Psoas muscle (tissue), 7 donors: ENCODE measurements at regions not wholly inside any gene's neighbourhood (a gene's known extent, or its start where the extent isn't known, plus 50 kb on each side); places are given as distances from the start of the nearest gene placed in this dataset.

ENCODE experiments used
- ATAC-seq, 4 donors: fragments of 200-7000 bp; cut with Tn5 transposase; one replicate each; pipeline ENCODE4 v1.9.1; 2020; ENCODE audit warnings: moderate library complexity in 3 of 4, mild to moderate bottlenecking in 2 of 4
- DNase-seq, 2 donors: peaks; one replicate each; pipeline ENCODE4 v3.0.0-alpha.2; 2020
- H3K27ac ChIP-seq: fragments of 200-600 bp; one replicate; pipeline ENCODE4 v1.8.0; 2022
- H3K27me3 ChIP-seq, 3 donors: fragments of 200-600 bp in 1 of 3; one replicate each; pipeline versions ENCODE4 v1.6.1 to v1.8.0; 2013 to 2022; ENCODE audit warnings: low read length in 2 of 3, mild to moderate bottlenecking in 2 of 3, moderate library complexity in 1 of 3; ENCODE audit not compliant: insufficient read depth in 3 of 3
- H3K36me3 ChIP-seq, 2 donors: fragments of 200-600 bp in 1 of 2; one replicate each; pipeline versions ENCODE4 v1.6.1 to v1.8.0; 2013 to 2022; ENCODE audit warnings: low read depth in 1 of 2, mild to moderate bottlenecking in 1 of 2, moderate library complexity in 1 of 2; ENCODE audit not compliant: insufficient read depth in 1 of 2
- H3K4me1 ChIP-seq: fragments of 200-600 bp; one replicate; pipeline ENCODE4 v1.8.0; 2022
- H3K4me3 ChIP-seq: fragments of 200-600 bp; one replicate; pipeline ENCODE4 v1.8.0; 2022; ENCODE audit warnings: mild to moderate bottlenecking
- H3K9me3 ChIP-seq: fragments of 200-600 bp; one replicate; pipeline ENCODE4 v1.8.0; 2022
- CTCF ChIP-seq: fragments of 200-600 bp; IDR thresholded peaks from one replicate; pipeline ENCODE4 v1.8.0; 2022; ENCODE audit warnings: antibody characterized with exemption
- WGBS, 3 donors: extraction: QIAGEN DNeasy Blood & Tissue Kit; methylation state at CpG; one replicate each; pipeline versions ENCODE4 v1.1.6 to v1.1.7; 2013; 5-methylcytosine and 5-hydroxymethylcytosine counted together
- intact Hi-C, 2 donors: fragments of 100-400 bp; cut with DNase I; formaldehyde crosslinking; loops; one replicate each; pipeline versions ENCODE4 v1.11.0 to v1.14.2; 2022
- donor health status: healthy with polysubstance abuse.
- donor health status: DM: no; HTN: no; CAD: no; lungs with moderate emphysema.
- donor health status: Bipolar disorder and iron deficiency.
- donor health status: healthy.
- donor health status: DM: yes; HTN: yes; CAD: no.
- donor health status: DM: no; HTN: no; CAD: no.
- donor health status: DM: yes; HTN: yes; CAD: no.

- H3K27ac ChIP-seq: no peak overlapping the region
- no peaks in the 10 kb centered on the region for H3K4me1 ChIP-seq
- intact Hi-C loops: no loop called here
- TF ChIP-seq CTCF: no peak
- H3K9me3 ChIP-seq: no peaks in the 10 kb centered on the region
- no peak for DNase-seq
- 81 to 89% (median 87%) methylated on average over 1 of the region's 1 CpG for WGBS, 3 donors
- H3K27me3 ChIP-seq: peaks cover 0 to 12% (median 8%) of the 10 kb centered on the region in 3 donors
- no peak overlapping the region for H3K4me3 ChIP-seq
- ATAC-seq: no peak
- no peaks in the 10 kb centered on the region for H3K36me3 ChIP-seq
Observed at GRCh38 chr12:94864987-94865386, 138.5 kb downstream of the NDUFA12 start.

GRCh38 chr12:94863321-94864035 is 140.0 kb downstream of the NDUFA12 start:
- no peak overlapping the region for H3K4me3 ChIP-seq
- 78% methylated on average over 8 of the region's 8 CpGs for WGBS, 3 donors
- H3K27ac ChIP-seq: no peak overlapping the region
- ATAC-seq (no peak), DNase-seq (no peak)
- H3K36me3 ChIP-seq: no peaks in the 10 kb centered on the region
- H3K9me3 ChIP-seq: no peaks in the 10 kb centered on the region
- intact Hi-C loops: no loop called here
- H3K27me3 ChIP-seq: peaks cover 0 to 3% (median 2%) of the 10 kb centered on the region in 3 donors
- no peaks in the 10 kb centered on the region for H3K4me1 ChIP-seq
- no peak for TF ChIP-seq CTCF

GRCh38 chr12:94862421-94862820 is 141.1 kb downstream of the NDUFA12 start:
- Histone ChIP-seq H3K9me3 (no peaks in the 10 kb centered on the region), H3K4me1 (no peaks in the 10 kb centered on the region), H3K27me3 (peaks cover 0 to 2% (median 0%) of the 10 kb centered on the region in 3 donors), H3K4me3 (no peak overlapping the region), H3K27ac (no peak overlapping the region), H3K36me3 (no peaks in the 10 kb centered on the region)
- no peak for DNase-seq
- TF ChIP-seq CTCF: no peak
- intact Hi-C loops: no loop called here
- 77 to 80% (median 80%) methylated on average over 3 of the region's 3 CpGs for WGBS, 3 donors
- no peak for ATAC-seq

- 71 to 76% (median 75%) methylated on average over 2 of the region's 2 CpGs for WGBS, 3 donors
- DNase-seq (no peak), ATAC-seq (no peak)
- Histone ChIP-seq H3K36me3 (no peaks in the 10 kb centered on the region), H3K4me1 (no peaks in the 10 kb centered on the region), H3K4me3 (no peak overlapping the region), H3K27me3 (no peaks in the 10 kb centered on the region), H3K9me3 (no peaks in the 10 kb centered on the region), H3K27ac (no peak overlapping the region)
- no peak for TF ChIP-seq CTCF
- intact Hi-C loops: no loop called here
Observed at GRCh38 chr12:94856324-94856723, 147.2 kb downstream of the NDUFA12 start.

- H3K9me3 ChIP-seq: no peaks in the 10 kb centered on the region
- DNase-seq: no peak
- no peaks in the 10 kb centered on the region for H3K4me1 ChIP-seq
- no peak for TF ChIP-seq CTCF
- no peaks in the 10 kb centered on the region for H3K36me3 ChIP-seq
- H3K27me3 ChIP-seq: no peaks in the 10 kb centered on the region
- H3K27ac ChIP-seq: no peak overlapping the region
- WGBS, 3 donors: 60 to 77% (median 75%) methylated on average over 6 of the region's 6 CpGs
- no peak overlapping the region for H3K4me3 ChIP-seq
- intact Hi-C loops: no loop called here
- no peak for ATAC-seq
Observed at GRCh38 chr12:94855853-94856252, 147.6 kb downstream of the NDUFA12 start.
